HG02623 (cell line): ENCODE measurements at regions not wholly inside any gene's neighbourhood (a gene's known extent, or its start where the extent isn't known, plus 50 kb on each side); places are given as distances from the start of the nearest gene placed in this dataset.

Experiments
- ATAC-seq: cut with Tn5 transposase; IDR thresholded peaks from one replicate; pipeline ENCODE4 v1.9.1; 2021; ENCODE audit warnings: moderate library complexity; ENCODE audit not compliant: unreplicated experiment

GRCh38 chr10:43715334-43715733, 66.7 kb upstream of the ZNF32 start:
- ATAC-seq = no peak

- ATAC-seq = no peak
These were observed 64.3 kb upstream of the ZNF32 start for GRCh38 chr10:43712821-43713584.

- no peak for ATAC-seq
These were observed 62.2 kb upstream of the ZNF32 start for GRCh38 chr10:43710772-43711471.

- ATAC-seq = no peak
These were observed 59.6 kb upstream of the ZNF32 start for GRCh38 chr10:43708262-43708661.

GRCh38 chr10:43707770-43708169, 59.1 kb upstream of the ZNF32 start:
- ATAC-seq = no peak

- ATAC-seq = no peak
These were observed 57.5 kb upstream of the ZNF32 start for GRCh38 chr10:43706166-43706565.

GRCh38 chr10:43703286-43703685, 54.6 kb upstream of the ZNF32 start:
- no peak for ATAC-seq

- ATAC-seq = no peak
These were observed 54.2 kb upstream of the ZNF32 start for GRCh38 chr10:43702936-43703281.

- no peak for ATAC-seq
These were observed 53.7 kb upstream of the ZNF32 start for GRCh38 chr10:43702213-43702935.

GRCh38 chr10:43701295-43701694, 52.6 kb upstream of the ZNF32 start:
- ATAC-seq = no peak

- no peak for ATAC-seq
These were observed 51.6 kb upstream of the ZNF32 start for GRCh38 chr10:43700306-43700705.

- ATAC-seq = no peak
These were observed 50.8 kb upstream of the ZNF32 start for GRCh38 chr10:43699516-43699915.
